ENCODE measurements at regions not wholly inside any gene's neighbourhood (a gene's known extent, or its start where the extent isn't known, plus 50 kb on each side); places are given as distances from the start of the nearest gene placed in this dataset.
A peak's percentile ranks its signal among the peaks of the same experiment; 100 is the strongest.

DNA sequence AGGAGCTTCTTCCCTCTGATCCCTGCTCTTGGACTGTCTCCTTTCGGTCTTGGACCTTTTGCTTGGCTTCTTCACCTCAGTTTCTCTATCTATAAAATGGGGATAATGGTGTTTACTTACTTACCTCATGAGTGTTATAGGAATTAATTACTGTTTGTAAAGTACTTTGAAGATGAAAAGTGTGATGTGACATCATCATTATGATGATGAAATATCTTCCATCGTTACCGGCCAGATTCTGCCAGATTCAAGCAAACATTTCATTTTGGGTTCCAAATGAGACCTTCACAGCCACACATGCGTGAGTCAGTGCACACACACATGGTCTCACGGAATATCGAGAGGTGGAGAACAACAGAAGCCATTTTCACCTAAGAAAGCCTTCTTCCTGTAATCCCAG is 220.1 kb upstream of the RPL34 start:
- no peak for DNase-seq (ENCODE audit: low read depth in 2 of 2)

DNA sequence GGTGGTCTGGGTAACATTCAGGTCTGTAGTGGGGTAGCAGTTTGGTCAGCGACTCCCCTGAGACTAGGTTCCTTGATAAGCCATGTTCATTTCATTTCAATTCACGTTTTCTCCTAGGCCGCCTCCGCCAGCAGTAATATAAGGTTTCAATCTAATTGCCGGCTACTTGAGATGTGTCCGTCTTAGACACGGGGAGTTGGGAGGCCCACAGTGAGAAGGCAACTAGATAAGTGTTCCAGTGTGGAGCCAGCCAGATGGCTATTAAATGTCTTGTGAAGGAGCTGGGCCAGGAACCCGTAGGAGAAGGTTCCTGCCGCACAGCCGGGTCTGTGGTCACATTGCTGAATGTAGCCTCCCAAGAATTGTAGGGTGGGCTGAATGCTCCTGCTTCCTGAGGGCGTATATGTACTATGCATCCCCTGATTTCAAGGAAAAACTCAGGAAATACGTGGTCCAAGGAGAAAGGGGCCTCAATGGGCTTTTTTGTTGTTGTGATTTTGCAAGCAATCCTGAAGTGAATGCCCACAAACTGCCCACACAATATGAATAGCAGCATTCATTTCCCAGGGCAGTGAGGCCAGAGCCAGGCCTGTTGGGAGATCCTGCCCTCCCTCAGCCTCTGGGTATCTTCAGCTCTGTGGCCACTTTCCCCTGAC is 220.6 kb upstream of the RPL34 start:
- DNase-seq (ENCODE audit: low read depth in 2 of 2) = no peak

DNA sequence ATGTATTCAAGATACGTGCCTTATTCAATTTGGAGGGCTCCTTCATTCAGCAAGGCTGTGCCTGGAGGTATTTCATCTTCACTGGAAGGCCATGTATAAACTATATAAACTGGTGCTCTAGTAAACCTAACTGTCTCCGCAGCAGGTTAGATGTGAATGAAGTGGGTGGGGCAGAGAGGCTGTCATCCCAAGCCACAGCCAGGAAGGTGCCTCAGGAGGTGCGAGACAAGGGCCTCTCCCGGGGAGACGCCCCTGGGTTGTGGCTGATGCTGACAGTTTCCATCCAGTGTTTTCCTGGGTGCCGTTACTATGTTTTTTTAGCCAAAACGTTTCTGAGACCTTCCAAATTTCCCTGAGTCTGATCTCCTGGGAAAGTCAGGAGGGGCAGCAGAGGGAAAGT is 221.5 kb upstream of the RPL34 start:
- DNase-seq (ENCODE audit: low read depth in 2 of 2) = no peak

DNA sequence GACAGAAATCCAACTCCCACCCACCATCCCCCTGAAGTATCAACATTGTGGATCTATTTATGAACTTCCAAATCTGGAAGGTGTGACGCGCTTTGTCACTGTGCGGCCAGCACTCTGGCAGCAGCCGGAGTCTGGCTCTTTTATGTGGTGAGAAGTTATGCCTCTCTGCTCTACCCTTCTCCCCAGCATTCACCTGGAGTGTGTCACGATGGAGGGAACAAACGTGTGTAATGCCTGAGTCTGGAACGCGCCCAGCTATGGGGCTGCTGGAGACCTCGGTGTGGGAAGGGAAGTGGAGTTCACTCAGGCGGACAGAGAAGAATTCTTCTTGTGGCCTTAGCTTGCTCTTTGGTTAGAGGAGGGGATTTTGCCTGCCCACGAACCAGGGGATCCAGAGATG is 222.1 kb upstream of the RPL34 start:
- DNase-seq (ENCODE audit: low read depth in 2 of 2) = no peak

DNA sequence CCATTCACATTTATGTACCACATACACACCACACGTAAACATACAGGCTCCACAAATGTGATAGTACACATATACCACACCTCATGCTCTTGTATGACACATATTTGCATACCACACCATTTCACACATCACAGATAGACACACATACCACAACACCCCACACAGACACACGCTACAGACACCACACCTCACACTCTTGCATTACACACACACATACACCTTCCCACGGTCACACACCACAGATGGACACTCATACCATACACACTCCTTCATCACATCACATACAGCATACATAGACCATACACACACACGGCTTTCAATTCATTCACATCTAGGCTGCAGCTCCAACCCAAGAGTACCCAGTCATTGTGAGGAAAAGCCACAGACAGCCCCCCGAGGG is 222.5 kb upstream of the RPL34 start:
- no peak for DNase-seq (ENCODE audit: low read depth in 2 of 2)

DNA sequence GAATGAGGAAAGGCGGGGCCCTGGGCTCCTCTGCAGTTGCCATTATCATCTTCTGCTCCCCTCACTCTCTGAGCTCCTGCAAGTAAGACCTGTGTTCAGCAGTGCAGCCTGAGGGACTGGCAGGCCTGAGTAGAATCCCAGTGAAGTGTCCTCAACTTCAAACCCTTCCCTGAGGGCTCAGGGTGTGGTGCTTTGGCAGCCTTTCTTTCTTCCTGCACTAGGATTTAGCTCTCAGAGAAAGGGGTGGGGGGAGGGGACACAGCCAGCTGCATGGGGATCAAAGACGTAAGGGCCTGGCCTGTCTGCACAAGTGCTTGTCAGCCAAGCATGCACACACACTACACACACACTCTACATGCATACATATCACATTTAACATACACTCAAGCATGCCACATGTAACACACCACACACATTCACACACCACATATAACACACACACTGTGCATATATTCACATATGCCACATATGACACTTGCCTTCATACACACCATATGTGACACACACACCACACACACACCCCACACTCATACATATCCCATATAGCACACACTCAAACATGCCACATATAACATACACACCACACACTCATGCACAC is 223.4 kb upstream of the RPL34 start:
- no peak for DNase-seq (ENCODE audit: low read depth in 2 of 2)

DNA sequence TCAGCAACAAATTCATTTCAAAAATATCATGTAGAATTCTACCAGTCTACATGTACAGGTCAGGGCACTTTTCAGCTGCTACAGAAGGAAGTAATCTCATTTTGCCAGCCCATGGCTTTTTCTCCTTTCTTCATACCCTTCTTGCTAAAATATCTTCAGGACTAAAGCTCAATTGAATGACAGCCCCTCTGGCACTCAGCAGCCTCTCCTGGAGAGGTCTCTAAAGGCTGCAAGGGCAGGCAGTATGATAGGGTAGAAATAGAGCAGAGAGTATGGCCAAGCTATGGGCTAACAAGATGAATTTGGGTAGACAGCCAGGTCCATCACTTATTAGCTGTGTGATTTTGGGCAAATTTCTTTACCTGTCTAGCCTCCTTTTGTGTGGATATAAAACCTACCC is 224.6 kb upstream of the RPL34 start:
- DNase-seq (ENCODE audit: low read depth in 2 of 2) = no peak

DNA sequence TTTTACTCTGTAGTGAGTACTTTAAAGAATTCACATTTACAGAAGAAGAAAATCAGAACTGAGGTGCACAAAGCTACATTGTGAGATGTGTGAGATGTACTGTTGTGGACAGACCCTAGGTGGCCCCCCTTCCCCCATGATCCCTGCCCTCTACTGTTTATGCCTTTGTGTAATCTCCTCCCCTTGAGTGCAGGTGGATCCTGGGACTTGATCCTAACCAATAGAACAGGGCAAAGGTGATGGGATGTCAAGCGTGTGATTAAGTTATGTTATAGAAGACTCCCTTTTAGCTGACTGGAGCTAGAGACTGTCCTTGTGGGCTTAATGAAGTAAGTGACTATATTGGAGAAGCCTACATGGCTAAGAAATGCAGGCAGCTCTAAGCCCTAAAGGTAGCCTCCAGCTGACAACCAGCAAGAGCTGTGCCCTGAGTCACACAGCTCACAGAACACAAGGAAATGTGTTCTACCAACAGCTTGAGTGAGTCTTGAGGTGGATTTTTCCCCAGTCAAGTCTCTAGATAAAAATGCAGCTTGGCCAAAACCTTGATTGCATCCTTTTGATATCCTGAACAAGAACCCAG is 225.2 kb upstream of the LEF1 start:
- no peak for DNase-seq (ENCODE audit: low read depth in 2 of 2)

DNA sequence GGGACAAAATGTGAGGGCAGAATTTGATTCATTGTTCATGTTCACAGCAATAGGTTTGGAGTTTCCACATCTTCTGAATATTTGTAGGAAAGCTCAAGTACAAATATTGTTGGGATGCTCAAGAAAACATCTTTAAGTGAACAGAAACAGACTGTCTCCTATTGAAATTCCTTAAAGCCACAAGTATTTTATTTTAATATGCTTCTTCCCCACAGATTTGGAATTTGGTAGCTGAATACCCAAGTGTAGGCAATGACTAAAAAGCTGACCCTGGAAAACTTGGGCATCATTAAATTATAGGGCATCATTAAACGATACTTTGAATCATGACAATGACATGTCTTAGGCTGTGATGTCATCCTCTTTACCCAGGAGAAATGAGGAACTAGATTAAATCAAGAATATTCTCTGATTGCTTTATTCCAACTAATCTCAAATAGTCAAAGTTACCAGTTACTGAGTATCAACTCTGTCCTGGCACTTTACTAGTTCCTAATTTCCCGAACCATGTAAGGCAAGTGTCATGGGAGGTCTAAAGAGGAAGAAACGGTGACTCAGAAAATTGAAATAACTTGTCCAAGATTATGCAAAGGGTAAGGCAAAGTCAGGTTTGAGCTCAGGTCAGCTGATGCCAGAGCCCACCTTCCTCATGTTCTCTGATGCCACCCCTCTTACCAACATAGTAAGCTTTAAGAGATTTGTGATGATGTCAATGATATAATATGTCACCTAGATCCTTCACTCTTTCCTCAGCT is 223.1 kb upstream of the LEF1 start:
- no peak for DNase-seq (ENCODE audit: low read depth in 2 of 2)

DNA sequence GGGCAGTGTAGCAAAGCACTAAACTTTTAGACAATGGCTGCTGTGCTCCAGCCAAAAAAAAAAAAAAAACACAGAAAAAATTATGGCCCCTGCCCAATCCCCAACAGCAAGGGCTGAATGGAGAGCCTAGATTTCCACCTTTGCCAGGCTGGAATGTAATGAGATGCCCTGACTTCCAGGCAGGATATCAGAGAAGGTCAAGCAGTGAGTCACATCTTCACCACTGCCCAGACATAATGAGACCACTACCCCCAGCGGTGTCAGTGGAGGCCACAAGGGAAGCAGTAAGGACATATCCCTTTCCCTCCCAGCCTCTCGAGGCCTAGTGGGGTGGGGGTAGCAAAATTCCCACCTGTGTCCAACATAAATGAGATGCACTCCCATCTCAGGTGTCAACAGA is 216.3 kb upstream of the LEF1 start:
- no peak for DNase-seq (ENCODE audit: low read depth in 2 of 2)

DNA sequence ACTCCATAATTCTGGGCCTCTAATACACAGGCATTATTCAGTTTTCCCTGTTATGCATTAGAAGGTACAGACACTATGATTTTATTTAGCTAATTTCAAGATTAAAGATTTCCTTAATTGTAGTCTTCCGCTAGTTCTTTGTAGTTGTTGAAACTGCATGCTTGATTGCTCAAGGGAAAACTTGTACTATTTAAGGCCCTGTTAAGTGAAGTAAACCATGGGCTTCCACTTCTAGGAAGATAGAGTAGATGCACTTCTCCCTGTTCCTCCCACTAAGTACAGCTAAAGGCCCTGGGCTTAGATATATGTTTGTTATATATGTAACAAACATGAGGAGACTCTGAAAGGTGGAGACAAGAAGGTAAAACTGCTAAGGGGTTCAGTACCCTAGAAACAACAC is 215.8 kb upstream of the LEF1 start:
- no peak for DNase-seq (ENCODE audit: low read depth in 2 of 2)

DNA sequence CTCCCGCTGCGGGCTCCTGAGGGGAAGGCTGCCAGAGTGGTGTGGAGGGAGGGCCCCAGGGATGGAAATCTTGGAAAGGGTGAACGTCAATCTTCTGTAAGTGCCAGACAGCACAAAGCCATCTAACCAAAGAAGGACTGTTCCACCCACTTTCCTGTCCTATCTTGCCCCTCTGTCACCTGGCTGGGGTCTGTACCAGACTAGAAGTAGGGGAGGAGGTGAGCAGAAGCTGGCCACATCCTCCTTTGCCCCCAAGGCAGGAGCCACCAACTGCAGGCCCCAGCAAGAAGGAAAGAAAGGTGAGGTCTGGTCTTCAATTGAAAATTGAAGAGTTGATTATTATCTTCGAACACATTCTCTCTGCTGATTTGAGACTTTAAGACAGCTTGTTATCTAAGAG is 214.4 kb upstream of the LEF1 start:
- DNase-seq (ENCODE audit: low read depth in 2 of 2) = no peak

DNA sequence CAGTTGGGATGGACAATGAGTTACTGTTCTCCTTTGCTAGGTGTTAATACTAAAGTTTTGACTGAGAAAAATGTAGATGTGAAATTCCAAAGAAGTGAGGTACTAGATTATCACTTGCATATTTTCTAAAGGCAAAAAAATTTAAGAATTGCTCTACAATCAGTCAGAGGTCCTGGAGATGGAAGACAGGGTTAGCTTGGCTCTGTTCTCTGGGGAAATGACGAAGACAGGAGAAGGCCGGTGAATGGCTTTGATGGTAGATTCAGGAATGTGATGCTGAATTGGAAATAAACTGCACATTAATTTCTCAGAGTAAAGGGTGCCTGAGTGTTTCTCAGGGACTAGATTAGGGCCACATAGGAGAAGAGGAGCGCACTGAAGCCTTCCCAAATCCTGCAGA is 214.0 kb upstream of the LEF1 start:
- no peak for DNase-seq (ENCODE audit: low read depth in 2 of 2)

DNA sequence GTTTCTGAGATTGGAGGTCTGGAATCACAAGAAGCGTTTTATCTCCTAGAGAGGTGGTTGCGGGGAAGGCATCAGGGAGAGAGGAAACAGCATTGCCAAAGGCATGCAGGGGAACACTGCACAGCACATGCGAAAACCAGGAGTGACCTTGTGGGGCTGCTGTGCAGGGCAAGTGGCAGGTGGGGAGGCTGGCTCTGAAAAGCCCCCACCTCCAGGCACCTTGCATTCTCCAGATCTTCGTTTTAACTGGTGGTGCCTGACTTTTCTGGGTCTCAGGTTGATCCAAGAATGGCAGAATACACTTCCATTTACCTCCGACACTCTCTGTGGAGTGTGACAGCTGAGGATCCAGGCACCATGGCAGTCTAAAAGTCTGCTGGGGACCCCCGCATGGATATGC is 209.4 kb upstream of the LEF1 start:
- DNase-seq (ENCODE audit: low read depth in 2 of 2) = no peak

DNA sequence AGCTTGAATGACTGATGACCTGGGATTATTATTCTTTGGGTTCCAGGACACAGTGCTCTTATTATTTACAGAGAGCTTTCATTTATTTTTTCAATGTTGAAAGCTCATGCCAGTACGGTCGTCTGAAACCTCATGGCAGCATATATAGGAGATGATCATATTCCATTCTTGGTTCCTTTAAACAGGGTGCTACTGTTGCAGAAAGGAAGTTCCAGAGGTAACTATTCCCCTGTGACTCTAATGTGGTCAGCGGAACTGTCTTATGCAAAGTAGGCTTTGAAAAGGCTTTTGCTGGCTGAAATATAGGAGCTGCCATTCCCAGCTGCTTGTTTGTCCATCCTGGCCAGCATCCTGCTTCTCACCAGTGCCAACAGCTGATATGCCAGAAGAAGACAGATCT is 208.3 kb upstream of the LEF1 start:
- no peak for DNase-seq (ENCODE audit: low read depth in 2 of 2)

DNA sequence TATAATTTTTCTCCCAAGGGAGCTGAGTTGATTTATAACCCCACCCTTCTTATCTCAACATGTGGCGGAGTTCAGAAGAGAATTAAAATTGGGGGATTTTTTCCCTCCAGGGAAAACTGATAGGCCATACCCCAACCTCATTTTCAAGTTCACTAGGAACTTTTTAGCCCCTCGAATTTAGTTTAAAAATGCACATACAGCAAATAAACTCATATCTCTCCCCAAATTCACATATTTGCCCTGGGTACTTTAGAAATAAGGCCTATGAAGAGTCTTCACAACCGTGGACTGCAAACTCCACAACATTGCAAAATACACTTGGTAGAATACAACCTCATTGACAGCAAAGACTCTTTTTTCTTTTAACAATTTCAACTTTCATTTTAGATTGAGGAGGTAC is 206.7 kb upstream of the LEF1 start:
- no peak for DNase-seq (ENCODE audit: low read depth in 2 of 2)

DNA sequence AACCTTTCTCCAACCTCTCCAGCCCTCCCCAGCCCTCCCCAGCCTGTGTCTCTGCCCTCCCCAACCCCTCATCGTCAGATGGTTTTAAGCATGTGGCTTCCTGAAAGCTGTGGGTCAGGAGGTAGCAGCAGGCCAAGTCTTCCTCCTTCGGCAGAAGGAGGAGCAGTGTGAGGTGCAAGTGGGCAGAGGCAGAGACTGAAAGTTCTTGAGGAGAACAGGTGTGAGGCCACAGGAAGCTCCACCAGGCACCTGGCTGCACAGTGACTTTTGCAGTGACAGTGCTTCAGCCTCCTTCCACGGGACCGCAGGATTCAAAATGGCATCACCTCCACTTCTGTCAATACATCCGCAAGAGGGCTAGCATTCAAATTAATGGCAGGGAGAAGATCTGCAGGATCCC is 203.9 kb upstream of the LEF1 start:
- peak in 1 of 2 donors; percentile 6 for DNase-seq (ENCODE audit: low read depth in 2 of 2)

DNA sequence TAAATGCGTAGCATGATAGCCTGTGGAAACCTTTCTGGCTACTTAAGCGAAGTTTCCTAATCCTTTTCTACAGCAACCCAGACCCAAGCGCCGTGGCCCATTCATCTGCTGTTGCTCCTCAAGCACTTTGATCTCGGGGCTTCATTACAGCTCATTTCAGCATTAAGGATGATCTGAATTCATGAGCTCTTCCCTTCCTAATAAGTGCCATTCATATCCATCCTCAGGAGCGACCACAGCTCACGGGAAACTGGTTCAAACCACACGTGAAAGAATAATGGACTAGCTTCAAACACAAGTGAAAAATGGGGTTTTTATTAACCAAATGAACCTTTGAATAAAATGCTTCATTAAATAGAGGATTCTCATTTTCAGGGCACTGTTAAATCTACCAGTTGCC is 202.6 kb upstream of the LEF1 start:
- no peak for DNase-seq (ENCODE audit: low read depth in 2 of 2)

DNA sequence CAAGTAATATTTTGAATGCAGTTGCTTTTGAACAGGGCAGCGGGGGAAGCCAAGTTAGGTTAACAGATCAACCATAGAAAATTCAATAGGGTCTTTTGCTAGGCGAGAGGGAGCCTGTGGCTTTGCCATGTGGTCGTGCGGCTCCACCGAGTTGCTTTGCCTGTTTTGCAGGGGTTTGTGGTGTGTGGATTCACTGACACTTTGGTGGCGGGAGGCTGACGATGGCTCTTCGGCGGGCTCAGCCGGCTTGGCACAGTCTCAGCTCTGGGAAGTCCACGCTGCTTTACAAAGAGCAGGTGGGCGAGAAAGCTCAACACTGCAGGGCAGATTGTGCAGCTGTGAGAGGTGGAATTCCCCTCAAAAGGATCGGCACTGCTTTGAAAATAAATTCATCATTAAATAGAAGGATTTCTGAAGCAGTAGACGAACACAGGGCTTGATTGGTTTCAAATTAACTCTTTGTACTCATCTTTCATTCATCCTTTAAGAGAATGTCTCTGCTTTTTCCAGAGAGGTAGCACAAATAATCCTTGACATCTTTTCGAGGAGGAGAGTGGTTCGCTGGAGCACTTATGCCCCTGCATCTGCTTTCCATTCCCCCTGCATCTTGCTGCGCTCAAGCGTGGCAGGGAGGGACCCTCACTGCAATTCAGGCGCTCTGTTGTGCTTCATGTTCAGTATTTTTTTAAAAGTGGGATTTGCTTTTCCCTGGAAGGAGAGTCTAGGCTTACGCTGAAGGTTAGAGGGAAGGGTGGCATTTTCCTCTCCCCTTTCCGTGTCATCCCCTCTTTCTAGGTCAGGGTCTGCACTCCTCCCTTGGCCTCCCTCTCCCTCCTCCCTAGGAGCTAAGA is 201.8 kb upstream of the LEF1 start:
- DNase-seq (ENCODE audit: low read depth in 2 of 2) = peak; percentile 22 to 50

DNA sequence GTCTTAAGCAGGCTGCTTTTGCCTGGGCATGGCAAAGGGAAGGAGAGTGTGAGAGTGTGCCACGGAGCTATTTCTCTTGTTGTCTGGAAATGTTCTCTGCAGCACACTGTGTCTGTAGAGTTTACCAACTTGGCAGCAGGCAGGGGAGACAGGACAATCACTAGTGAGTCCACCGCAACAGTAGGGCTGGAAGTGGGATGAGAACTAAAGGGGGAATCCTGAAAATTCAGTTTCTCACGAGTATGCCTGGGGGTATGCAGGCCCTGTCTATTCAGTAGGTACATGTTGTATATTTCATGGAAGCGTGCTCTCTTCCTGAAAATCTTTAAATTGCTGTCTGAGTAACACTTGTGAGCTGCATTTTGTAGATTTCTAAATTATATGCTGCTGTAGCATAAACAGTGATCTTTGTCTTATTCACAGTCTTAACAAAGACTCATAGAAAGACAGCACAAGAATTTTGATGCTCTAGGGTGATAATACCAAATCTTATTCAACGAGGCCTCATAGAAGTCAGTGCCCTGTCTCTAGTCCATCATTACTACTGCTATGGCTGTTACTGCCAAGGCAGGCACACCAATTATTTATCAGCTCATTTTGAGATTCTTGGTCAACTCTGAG is 200.4 kb upstream of the LEF1 start:
- DNase-seq (ENCODE audit: low read depth in 2 of 2) = no peak

DNA sequence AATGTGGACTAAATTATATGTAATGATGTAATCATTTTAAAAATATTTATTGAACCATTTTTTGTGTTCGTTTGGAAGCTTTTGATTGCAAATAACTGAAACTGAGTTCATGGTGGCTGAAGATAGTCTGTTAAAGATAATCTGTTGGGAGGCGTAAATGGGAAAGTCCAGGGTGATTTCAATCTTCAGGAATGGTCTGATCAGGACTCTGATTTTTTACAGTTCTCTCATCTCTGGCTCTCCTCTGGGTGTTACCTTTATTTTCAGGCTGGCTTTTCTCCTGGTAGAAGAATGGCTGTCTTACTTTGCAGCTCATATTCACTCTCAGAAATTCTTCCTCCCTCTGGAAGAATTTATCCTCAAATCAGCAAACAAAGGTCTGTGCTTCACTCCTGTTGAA is 199.0 kb upstream of the LEF1 start:
- no peak for DNase-seq (ENCODE audit: low read depth in 2 of 2)

DNA sequence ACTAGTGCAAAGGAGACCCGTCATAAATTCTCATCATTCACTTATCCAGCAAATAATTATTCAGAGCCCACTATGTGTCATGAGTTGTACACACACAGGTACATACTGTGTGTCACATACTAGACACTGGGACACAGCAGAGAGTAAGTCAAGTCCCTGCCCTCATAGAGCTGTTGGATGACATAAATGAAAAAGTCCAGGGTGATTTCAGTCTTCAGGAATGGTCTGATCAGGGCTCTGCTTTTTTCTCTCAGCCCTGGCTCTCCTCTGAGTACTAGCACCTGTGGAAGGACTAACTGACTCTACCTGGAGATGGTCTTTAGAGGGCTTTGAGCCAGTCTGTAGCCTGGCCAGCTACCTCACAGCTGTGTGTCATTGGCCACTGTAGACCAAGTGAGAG is 198.0 kb upstream of the LEF1 start:
- no peak for DNase-seq (ENCODE audit: low read depth in 2 of 2)
